ENCODE measurements at regions not wholly inside any gene's neighbourhood (a gene's known extent, or its start where the extent isn't known, plus 50 kb on each side); places are given as distances from the start of the nearest gene placed in this dataset.

GRCh38 chr6:95325916-95326315 is 251.4 kb upstream of the MANEA start:
- no peaks in the 10 kb centered on the region for H3K36me3 ChIP-seq (ENCODE audit: insufficient read depth, low read length)
- Mint-ChIP-seq H3K36me3 (ENCODE audit: low read depth, unreplicated experiment) (no peaks in the 10 kb centered on the region), H3K27ac (ENCODE audit: unreplicated experiment) (peak overlapping the region; percentile 37), H3K9me3 (ENCODE audit: unreplicated experiment) (no peaks in the 10 kb centered on the region), H3K4me3 (ENCODE audit: unreplicated experiment) (no peak overlapping the region), H3K27me3 (ENCODE audit: low read depth, unreplicated experiment) (no peaks in the 10 kb centered on the region), H3K4me1 (ENCODE audit: low read depth, unreplicated experiment) (no peaks in the 10 kb centered on the region)
- no peaks in the 10 kb centered on the region for H4K20me1 ChIP-seq (ENCODE audit: insufficient read depth, low read length)
- DNase-seq (ENCODE audit: low read depth) (peak; percentile 49), FAIRE-seq (no peak)
- no peaks in the 10 kb centered on the region for H3K9me3 ChIP-seq (ENCODE audit: insufficient read depth, low read depth, low read length)
- H2AFZ ChIP-seq (ENCODE audit: low read depth, low read length), result no peak overlapping the region
- no peaks in the 10 kb centered on the region for H3K27me3 ChIP-seq (ENCODE audit: insufficient read depth, low read length)
- H3K79me2 ChIP-seq (ENCODE audit: insufficient read depth, low read length), result no peaks in the 10 kb centered on the region
- H3K4me2 ChIP-seq (ENCODE audit: low read length), result peak overlapping the region; percentile 54
- peak overlapping the region; percentile 23 for H3K9ac ChIP-seq (ENCODE audit: low read length)
- peaks cover 4% of the 10 kb centered on the region for H3K4me1 ChIP-seq (ENCODE audit: insufficient read depth, low read length)
- TF ChIP-seq, protein P1, sequence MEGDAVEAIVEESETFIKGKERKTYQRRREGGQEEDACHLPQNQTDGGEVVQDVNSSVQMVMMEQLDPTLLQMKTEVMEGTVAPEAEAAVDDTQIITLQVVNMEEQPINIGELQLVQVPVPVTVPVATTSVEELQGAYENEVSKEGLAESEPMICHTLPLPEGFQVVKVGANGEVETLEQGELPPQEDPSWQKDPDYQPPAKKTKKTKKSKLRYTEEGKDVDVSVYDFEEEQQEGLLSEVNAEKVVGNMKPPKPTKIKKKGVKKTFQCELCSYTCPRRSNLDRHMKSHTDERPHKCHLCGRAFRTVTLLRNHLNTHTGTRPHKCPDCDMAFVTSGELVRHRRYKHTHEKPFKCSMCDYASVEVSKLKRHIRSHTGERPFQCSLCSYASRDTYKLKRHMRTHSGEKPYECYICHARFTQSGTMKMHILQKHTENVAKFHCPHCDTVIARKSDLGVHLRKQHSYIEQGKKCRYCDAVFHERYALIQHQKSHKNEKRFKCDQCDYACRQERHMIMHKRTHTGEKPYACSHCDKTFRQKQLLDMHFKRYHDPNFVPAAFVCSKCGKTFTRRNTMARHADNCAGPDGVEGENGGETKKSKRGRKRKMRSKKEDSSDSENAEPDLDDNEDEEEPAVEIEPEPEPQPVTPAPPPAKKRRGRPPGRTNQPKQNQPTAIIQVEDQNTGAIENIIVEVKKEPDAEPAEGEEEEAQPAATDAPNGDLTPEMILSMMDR (IDR thresholded peaks at IDR 0.05; ENCODE audit: insufficient read depth, low read depth, low read length), result no peak
- no peak for TF ChIP-seq EZH2 (IDR thresholded peaks at IDR 0.05; ENCODE audit: insufficient read depth, low read length)
- no peak overlapping the region for H3K27ac ChIP-seq (ENCODE audit: low read depth, low read length)
- H3K4me3 ChIP-seq (ENCODE audit: insufficient read depth, low read depth, low read length), result no peak overlapping the region

- H3K9me3 Mint-ChIP-seq (ENCODE audit: unreplicated experiment), result no peaks in the 10 kb centered on the region
- no peak overlapping the region for H3K4me3 Mint-ChIP-seq (ENCODE audit: unreplicated experiment)
- no peak for TF ChIP-seq EZH2 (IDR thresholded peaks at IDR 0.05; ENCODE audit: insufficient read depth, low read length)
- TF ChIP-seq, protein P1 (IDR thresholded peaks at IDR 0.05; ENCODE audit: insufficient read depth, low read depth, low read length), result no peak
These were observed 249.1 kb upstream of the MANEA start for GRCh38 chr6:95328231-95328630.

GRCh38 chr6:95352064-95352795 is 225.1 kb upstream of the MANEA start:
- no peaks in the 10 kb centered on the region for H3K36me3 ChIP-seq (ENCODE audit: insufficient read depth, low read length)
- Mint-ChIP-seq H3K4me1 (ENCODE audit: low read depth, unreplicated experiment) (no peaks in the 10 kb centered on the region), H3K9me3 (ENCODE audit: unreplicated experiment) (no peaks in the 10 kb centered on the region), H3K36me3 (ENCODE audit: low read depth, unreplicated experiment) (no peaks in the 10 kb centered on the region), H3K27me3 (ENCODE audit: low read depth, unreplicated experiment) (no peaks in the 10 kb centered on the region), H3K4me3 (ENCODE audit: unreplicated experiment) (no peak overlapping the region), H3K27ac (ENCODE audit: unreplicated experiment) (no peak overlapping the region)
- no peak for DNase-seq (ENCODE audit: low read depth)
- no peak overlapping the region for H3K4me2 ChIP-seq (ENCODE audit: low read length)
- no peak overlapping the region for H3K4me3 ChIP-seq (ENCODE audit: insufficient read depth, low read depth, low read length)
- H2AFZ ChIP-seq (ENCODE audit: low read depth, low read length), result no peak overlapping the region
- H3K4me1 ChIP-seq (ENCODE audit: insufficient read depth, low read length), result no peaks in the 10 kb centered on the region
- H3K9ac ChIP-seq (ENCODE audit: low read length), result no peak overlapping the region
- no peaks in the 10 kb centered on the region for H3K79me2 ChIP-seq (ENCODE audit: insufficient read depth, low read length)
- H3K27ac ChIP-seq (ENCODE audit: low read depth, low read length), result no peak overlapping the region
- H3K27me3 ChIP-seq (ENCODE audit: insufficient read depth, low read length), result no peaks in the 10 kb centered on the region
- TF ChIP-seq, protein P1 (IDR thresholded peaks at IDR 0.05; ENCODE audit: insufficient read depth, low read depth, low read length), result no peak
- no peak for TF ChIP-seq EZH2 (IDR thresholded peaks at IDR 0.05; ENCODE audit: insufficient read depth, low read length)
- no peak for FAIRE-seq
- no peaks in the 10 kb centered on the region for H4K20me1 ChIP-seq (ENCODE audit: insufficient read depth, low read length)
- no peaks in the 10 kb centered on the region for H3K9me3 ChIP-seq (ENCODE audit: insufficient read depth, low read depth, low read length)

More at GRCh38 chr6:95328231-95328630, 249.1 kb upstream of the MANEA start:
- H3K27me3 ChIP-seq (ENCODE audit: insufficient read depth, low read length), result no peaks in the 10 kb centered on the region
- no peak overlapping the region for H3K27ac ChIP-seq (ENCODE audit: low read depth, low read length)
- Mint-ChIP-seq H3K4me1 (ENCODE audit: low read depth, unreplicated experiment) (no peaks in the 10 kb centered on the region), H3K27me3 (ENCODE audit: low read depth, unreplicated experiment) (no peaks in the 10 kb centered on the region), H3K27ac (ENCODE audit: unreplicated experiment) (no peak overlapping the region), H3K36me3 (ENCODE audit: low read depth, unreplicated experiment) (no peaks in the 10 kb centered on the region)
- no peak overlapping the region for H3K9ac ChIP-seq (ENCODE audit: low read length)
- no peaks in the 10 kb centered on the region for H3K36me3 ChIP-seq (ENCODE audit: insufficient read depth, low read length)
- H3K9me3 ChIP-seq (ENCODE audit: insufficient read depth, low read depth, low read length), result no peaks in the 10 kb centered on the region
- peaks cover 4% of the 10 kb centered on the region for H3K4me1 ChIP-seq (ENCODE audit: insufficient read depth, low read length)
- no peak for FAIRE-seq
- no peak for DNase-seq (ENCODE audit: low read depth)
- H3K4me2 ChIP-seq (ENCODE audit: low read length), result no peak overlapping the region
- no peak overlapping the region for H2AFZ ChIP-seq (ENCODE audit: low read depth, low read length)
- H3K4me3 ChIP-seq (ENCODE audit: insufficient read depth, low read depth, low read length), result no peak overlapping the region
- H3K79me2 ChIP-seq (ENCODE audit: insufficient read depth, low read length), result no peaks in the 10 kb centered on the region
- no peaks in the 10 kb centered on the region for H4K20me1 ChIP-seq (ENCODE audit: insufficient read depth, low read length)

Measured in astrocyte (in vitro differentiated cells and primary cell).